ENCODE measurements at regions not wholly inside any gene's neighbourhood (a gene's known extent, or its start where the extent isn't known, plus 50 kb on each side); places are given as distances from the start of the nearest gene placed in this dataset.
A peak's percentile ranks its signal among the peaks of the same experiment; 100 is the strongest.

- Histone ChIP-seq H3K27ac (ENCODE audit: low read length) (no peak overlapping the region), H3K4me1 (ENCODE audit: control insufficient read depth, insufficient read depth, low read length) (no peaks in the 10 kb centered on the region), H3K4me3 (ENCODE audit: low read length) (no peak overlapping the region), H3K27me3 (ENCODE audit: control insufficient read depth, insufficient read depth, low read length) (no peaks in the 10 kb centered on the region), H3K9me3 (replicated peaks; ENCODE audit: control insufficient read depth, low read depth, low read length) (no peaks in the 10 kb centered on the region), H3K36me3 (ENCODE audit: control insufficient read depth, insufficient read depth, low read length) (no peaks in the 10 kb centered on the region)
- no CpG with 5 or more reads among the region's 1 CpG for WGBS (ENCODE audit: insufficient coverage)
- DNase-seq: no peak
Measured at GRCh38 chr4:127165971-127166370, 466.8 kb upstream of the INTU start.

GRCh38 chr4:127174201-127174600 is 458.6 kb upstream of the INTU start:
- WGBS (ENCODE audit: insufficient coverage): no CpG with 5 or more reads among the region's 1 CpG
- H3K4me3 ChIP-seq (ENCODE audit: low read length): no peak overlapping the region
- H3K9me3 ChIP-seq (replicated peaks; ENCODE audit: control insufficient read depth, low read depth, low read length): no peaks in the 10 kb centered on the region
- no peaks in the 10 kb centered on the region for H3K4me1 ChIP-seq (ENCODE audit: control insufficient read depth, insufficient read depth, low read length)
- H3K27me3 ChIP-seq (ENCODE audit: control insufficient read depth, insufficient read depth, low read length): no peaks in the 10 kb centered on the region
- H3K27ac ChIP-seq (ENCODE audit: low read length): no peak overlapping the region
- DNase-seq: no peak
- H3K36me3 ChIP-seq (ENCODE audit: control insufficient read depth, insufficient read depth, low read length): no peaks in the 10 kb centered on the region

- no peak overlapping the region for H3K27ac ChIP-seq (ENCODE audit: low read length)
- H3K36me3 ChIP-seq (ENCODE audit: control insufficient read depth, insufficient read depth, low read length): no peaks in the 10 kb centered on the region
- no peak overlapping the region for H3K4me3 ChIP-seq (ENCODE audit: low read length)
- WGBS (ENCODE audit: insufficient coverage): no CpG with 5 or more reads among the region's 2 CpGs
- no peaks in the 10 kb centered on the region for H3K9me3 ChIP-seq (replicated peaks; ENCODE audit: control insufficient read depth, low read depth, low read length)
- no peaks in the 10 kb centered on the region for H3K4me1 ChIP-seq (ENCODE audit: control insufficient read depth, insufficient read depth, low read length)
- no peaks in the 10 kb centered on the region for H3K27me3 ChIP-seq (ENCODE audit: control insufficient read depth, insufficient read depth, low read length)
- DNase-seq: peak; percentile 79
Measured at GRCh38 chr4:127174616-127175015, 458.1 kb upstream of the INTU start.

- Histone ChIP-seq H3K36me3 (ENCODE audit: control insufficient read depth, insufficient read depth, low read length) (no peaks in the 10 kb centered on the region), H3K4me3 (ENCODE audit: low read length) (no peak overlapping the region), H3K27me3 (ENCODE audit: control insufficient read depth, insufficient read depth, low read length) (no peaks in the 10 kb centered on the region), H3K4me1 (ENCODE audit: control insufficient read depth, insufficient read depth, low read length) (no peaks in the 10 kb centered on the region), H3K27ac (ENCODE audit: low read length) (no peak overlapping the region), H3K9me3 (replicated peaks; ENCODE audit: control insufficient read depth, low read depth, low read length) (no peaks in the 10 kb centered on the region)
- no CpG with 5 or more reads among the region's 2 CpGs for WGBS (ENCODE audit: insufficient coverage)
- DNase-seq: peak; percentile 60
Measured at GRCh38 chr4:127179256-127180087, 453.3 kb upstream of the INTU start.

GRCh38 chr4:127181001-127181400 is 451.8 kb upstream of the INTU start:
- no peaks in the 10 kb centered on the region for H3K4me1 ChIP-seq (ENCODE audit: control insufficient read depth, insufficient read depth, low read length)
- no peak overlapping the region for H3K27ac ChIP-seq (ENCODE audit: low read length)
- no peaks in the 10 kb centered on the region for H3K36me3 ChIP-seq (ENCODE audit: control insufficient read depth, insufficient read depth, low read length)
- peaks cover 4% of the 10 kb centered on the region for H3K9me3 ChIP-seq (replicated peaks; ENCODE audit: control insufficient read depth, low read depth, low read length)
- H3K27me3 ChIP-seq (ENCODE audit: control insufficient read depth, insufficient read depth, low read length): no peaks in the 10 kb centered on the region
- DNase-seq: no peak
- no peak overlapping the region for H3K4me3 ChIP-seq (ENCODE audit: low read length)

GRCh38 chr4:127182687-127183086 is 450.1 kb upstream of the INTU start:
- Histone ChIP-seq H3K36me3 (ENCODE audit: control insufficient read depth, insufficient read depth, low read length) (no peaks in the 10 kb centered on the region), H3K4me3 (ENCODE audit: low read length) (no peak overlapping the region), H3K27ac (ENCODE audit: low read length) (no peak overlapping the region), H3K27me3 (ENCODE audit: control insufficient read depth, insufficient read depth, low read length) (no peaks in the 10 kb centered on the region), H3K4me1 (ENCODE audit: control insufficient read depth, insufficient read depth, low read length) (no peaks in the 10 kb centered on the region), H3K9me3 (replicated peaks; ENCODE audit: control insufficient read depth, low read depth, low read length) (peaks cover 4% of the 10 kb centered on the region)
- no CpG with 5 or more reads among the region's 1 CpG for WGBS (ENCODE audit: insufficient coverage)
- peak; percentile 56 for DNase-seq

GRCh38 chr4:127188847-127189246 is 443.9 kb upstream of the INTU start:
- no peak overlapping the region for H3K4me3 ChIP-seq (ENCODE audit: low read length)
- H3K36me3 ChIP-seq (ENCODE audit: control insufficient read depth, insufficient read depth, low read length): no peaks in the 10 kb centered on the region
- DNase-seq: no peak
- no peak overlapping the region for H3K27ac ChIP-seq (ENCODE audit: low read length)
- H3K9me3 ChIP-seq (replicated peaks; ENCODE audit: control insufficient read depth, low read depth, low read length): peaks cover 4% of the 10 kb centered on the region
- no peaks in the 10 kb centered on the region for H3K4me1 ChIP-seq (ENCODE audit: control insufficient read depth, insufficient read depth, low read length)
- H3K27me3 ChIP-seq (ENCODE audit: control insufficient read depth, insufficient read depth, low read length): no peaks in the 10 kb centered on the region
- WGBS (ENCODE audit: insufficient coverage): no CpG with 5 or more reads among the region's 1 CpG

- peaks cover 2% of the 10 kb centered on the region for H3K9me3 ChIP-seq (replicated peaks; ENCODE audit: control insufficient read depth, low read depth, low read length)
- WGBS (ENCODE audit: insufficient coverage): no CpG with 5 or more reads among the region's 1 CpG
Measured at GRCh38 chr4:127194281-127194680, 438.5 kb upstream of the INTU start.

GRCh38 chr4:127196655-127197352 is 436.0 kb upstream of the INTU start:
- no peaks in the 10 kb centered on the region for H3K36me3 ChIP-seq (ENCODE audit: control insufficient read depth, insufficient read depth, low read length)
- no peak overlapping the region for H3K4me3 ChIP-seq (ENCODE audit: low read length)
- DNase-seq: peak; percentile 56
- H3K27me3 ChIP-seq (ENCODE audit: control insufficient read depth, insufficient read depth, low read length): no peaks in the 10 kb centered on the region
- WGBS (ENCODE audit: insufficient coverage): 35% methylated on average over 6 of the region's 7 CpGs
- H3K4me1 ChIP-seq (ENCODE audit: control insufficient read depth, insufficient read depth, low read length): peaks cover 3% of the 10 kb centered on the region
- H3K27ac ChIP-seq (ENCODE audit: low read length): no peak overlapping the region
- H3K9me3 ChIP-seq (replicated peaks; ENCODE audit: control insufficient read depth, low read depth, low read length): peaks cover 2% of the 10 kb centered on the region

More at GRCh38 chr4:127194281-127194680, 438.5 kb upstream of the INTU start:
- no peaks in the 10 kb centered on the region for H3K27me3 ChIP-seq (ENCODE audit: control insufficient read depth, insufficient read depth, low read length)
- no peak overlapping the region for H3K4me3 ChIP-seq (ENCODE audit: low read length)
- H3K4me1 ChIP-seq (ENCODE audit: control insufficient read depth, insufficient read depth, low read length): peaks cover 3% of the 10 kb centered on the region
- no peak overlapping the region for H3K27ac ChIP-seq (ENCODE audit: low read length)
- no peaks in the 10 kb centered on the region for H3K36me3 ChIP-seq (ENCODE audit: control insufficient read depth, insufficient read depth, low read length)
- DNase-seq: no peak

- Histone ChIP-seq H3K9me3 (replicated peaks; ENCODE audit: control insufficient read depth, low read depth, low read length) (no peaks in the 10 kb centered on the region), H3K4me1 (ENCODE audit: control insufficient read depth, insufficient read depth, low read length) (no peaks in the 10 kb centered on the region), H3K27me3 (ENCODE audit: control insufficient read depth, insufficient read depth, low read length) (no peaks in the 10 kb centered on the region), H3K36me3 (ENCODE audit: control insufficient read depth, insufficient read depth, low read length) (no peaks in the 10 kb centered on the region), H3K27ac (ENCODE audit: low read length) (no peak overlapping the region), H3K4me3 (ENCODE audit: low read length) (no peak overlapping the region)
- WGBS (ENCODE audit: insufficient coverage): no CpG with 5 or more reads among the region's 3 CpGs
- DNase-seq: no peak
Measured at GRCh38 chr4:127203562-127204200, 429.1 kb upstream of the INTU start.
